ENCODE measurements at regions not wholly inside any gene's neighbourhood (a gene's known extent, or its start where the extent isn't known, plus 50 kb on each side); places are given as distances from the start of the nearest gene placed in this dataset.
"Not testable (repeated sequence)": the region's sequence is repeated elsewhere in the genome, so short reads cannot be mapped to it uniquely, and the experiment has no call there.

GRCh38 chrX:39222346-39223113 lies 421.3 kb downstream of the MID1IP1 start:
- DNase-seq (ENCODE audit: low spot score), result no peak

- peak; percentile 4 for DNase-seq (ENCODE audit: low spot score)
These were observed 425.0 kb downstream of the MID1IP1 start for GRCh38 chrX:39226251-39226650.

GRCh38 chrX:39227371-39227770 lies 426.1 kb downstream of the MID1IP1 start:
- no peak for DNase-seq (ENCODE audit: low spot score)

GRCh38 chrX:39238006-39238405 lies 436.7 kb downstream of the MID1IP1 start:
- no peak for DNase-seq (ENCODE audit: low spot score)

GRCh38 chrX:39242187-39242586 lies 440.9 kb downstream of the MID1IP1 start:
- DNase-seq (ENCODE audit: low spot score), result peak; percentile 56

- DNase-seq (ENCODE audit: low spot score), result no peak
These were observed 442.9 kb downstream of the MID1IP1 start for GRCh38 chrX:39244147-39244546.

- no peak for DNase-seq (ENCODE audit: low spot score)
These were observed 443.8 kb downstream of the MID1IP1 start for GRCh38 chrX:39245024-39245423.

- DNase-seq (ENCODE audit: low spot score), result no peak
These were observed 446.3 kb downstream of the MID1IP1 start for GRCh38 chrX:39247536-39247935.

- no peak for DNase-seq (ENCODE audit: low spot score)
These were observed 447.1 kb downstream of the MID1IP1 start for GRCh38 chrX:39248330-39248729.

GRCh38 chrX:39249999-39250398 lies 448.7 kb downstream of the MID1IP1 start:
- no peak for DNase-seq (ENCODE audit: low spot score)

- DNase-seq (ENCODE audit: low spot score), result no peak
These were observed 450.7 kb downstream of the MID1IP1 start for GRCh38 chrX:39251995-39252394.

- DNase-seq (ENCODE audit: low spot score), result no peak
These were observed 452.3 kb downstream of the MID1IP1 start for GRCh38 chrX:39253551-39253950.

GRCh38 chrX:39258331-39258730 lies 457.1 kb downstream of the MID1IP1 start:
- DNase-seq (ENCODE audit: low spot score), result peak; percentile 1

- no peak for DNase-seq (ENCODE audit: low spot score)
These were observed 459.7 kb downstream of the MID1IP1 start for GRCh38 chrX:39260965-39261364.

- DNase-seq (ENCODE audit: low spot score), result peak; percentile 13
These were observed 460.3 kb downstream of the MID1IP1 start for GRCh38 chrX:39261446-39262147.

GRCh38 chrX:39262641-39263040 lies 461.4 kb downstream of the MID1IP1 start:
- DNase-seq (ENCODE audit: low spot score), result no peak

- DNase-seq (ENCODE audit: low spot score), result no peak
These were observed 462.8 kb downstream of the MID1IP1 start for GRCh38 chrX:39264023-39264422.

- no peak for DNase-seq (ENCODE audit: low spot score)
These were observed 465.9 kb downstream of the MID1IP1 start for GRCh38 chrX:39267176-39267575.

- DNase-seq (ENCODE audit: low spot score), result no peak
These were observed 466.9 kb downstream of the MID1IP1 start for GRCh38 chrX:39268207-39268606.

- DNase-seq (ENCODE audit: low spot score), result no peak
These were observed 474.3 kb downstream of the MID1IP1 start for GRCh38 chrX:39275500-39276068.

- DNase-seq (ENCODE audit: low spot score), result not testable (repeated sequence)
These were observed 476.6 kb downstream of the MID1IP1 start for GRCh38 chrX:39277685-39278390.

GRCh38 chrX:39283239-39283638 lies 482.0 kb downstream of the MID1IP1 start:
- DNase-seq (ENCODE audit: low spot score), result no peak

GRCh38 chrX:39288592-39288991 lies 487.3 kb downstream of the MID1IP1 start:
- no peak for DNase-seq (ENCODE audit: low spot score)
